Lower leg skin (tissue), 4 donors: ENCODE measurements at regions not wholly inside any gene's neighbourhood (a gene's known extent, or its start where the extent isn't known, plus 50 kb on each side); places are given as distances from the start of the nearest gene placed in this dataset.

Source experiments
- DNase-seq, 2 donors: peaks; one replicate each; pipeline ENCODE4 v3.0.0-alpha.2; 2019; ENCODE audit warnings: low spot score in 2 of 2
- H3K4me3 ChIP-seq: fragments of 200-600 bp; sonication (generic); 2 replicates; pipeline ENCODE4 v1.5.1; 2017; ENCODE audit warnings: mild to moderate bottlenecking, low read depth; ENCODE audit not compliant: poor library complexity, severe bottlenecking
- POLR2A ChIP-seq, 2 donors: fragments of 450-650 bp; IDR thresholded peaks; one replicate each; pipeline ENCODE4 v1.6.1; 2016 to 2017; ENCODE audit warnings: antibody characterized with exemption in 2 of 2, mild to moderate bottlenecking in 1 of 2, moderate library complexity in 1 of 2
- WGBS, 2 donors: methylation state at CpG; one replicate each; pipeline ENCODE4 v1.1.5; 2018; 5-methylcytosine and 5-hydroxymethylcytosine counted together
- intact Hi-C: fragments of 100-400 bp; cut with DNase I; formaldehyde crosslinking; loops from one replicate; pipeline ENCODE4 v1.15.0; 2023; ENCODE audit warnings: low total_unique reads
- TF ChIP-seq, protein P1 (sequence below), 3 donors: fragments of 450-650 bp; IDR thresholded peaks; one replicate each; pipeline ENCODE4 v1.5.1; 2016; ENCODE audit warnings: antibody characterized with exemption in 3 of 3, mild to moderate bottlenecking in 3 of 3, moderate library complexity in 2 of 3

DNA sequence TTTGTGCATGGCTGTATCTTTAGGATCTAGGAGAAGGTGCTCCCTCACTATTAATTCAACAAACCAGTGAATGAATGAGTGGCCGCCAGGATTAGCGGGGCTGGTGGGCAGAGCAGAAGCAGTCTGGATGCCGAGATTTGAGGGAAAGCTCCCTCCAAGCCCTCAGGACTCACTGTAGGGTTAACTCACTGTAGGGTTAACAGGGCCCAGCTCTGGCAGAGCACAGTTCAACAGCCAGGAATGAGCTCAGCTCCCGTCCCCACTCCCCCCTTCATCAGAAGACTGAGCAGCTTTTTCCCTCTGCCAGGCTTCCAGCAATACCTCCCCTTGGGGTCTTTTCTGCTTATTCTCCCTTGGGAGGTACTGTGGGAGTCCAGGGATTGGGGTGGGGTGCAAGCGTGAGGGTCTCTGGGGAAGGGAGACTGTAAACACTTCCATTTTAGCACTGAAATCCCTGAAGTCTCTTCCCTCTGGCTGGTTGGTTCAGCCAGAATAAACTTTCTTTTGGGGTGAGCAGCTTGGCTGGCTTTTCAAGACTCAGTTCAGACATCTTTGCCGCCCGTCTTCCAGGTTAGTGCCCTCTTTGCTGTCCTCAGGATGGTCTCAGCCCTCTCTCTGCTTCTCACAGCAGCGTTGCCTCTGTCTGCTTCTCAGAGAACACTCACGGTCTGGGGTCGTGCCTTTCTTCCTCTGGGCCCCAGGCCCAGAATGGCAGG is 53.7 kb upstream of the WSB1 start:
- H3K4me3 ChIP-seq, result no peak overlapping the region
- no peak for DNase-seq
- 73 to 81% methylated on average over 10 of the region's 10 CpGs for WGBS, 2 donors
- no peak for TF ChIP-seq POLR2A (IDR thresholded peaks at IDR 0.05)
- TF ChIP-seq, protein P1, sequence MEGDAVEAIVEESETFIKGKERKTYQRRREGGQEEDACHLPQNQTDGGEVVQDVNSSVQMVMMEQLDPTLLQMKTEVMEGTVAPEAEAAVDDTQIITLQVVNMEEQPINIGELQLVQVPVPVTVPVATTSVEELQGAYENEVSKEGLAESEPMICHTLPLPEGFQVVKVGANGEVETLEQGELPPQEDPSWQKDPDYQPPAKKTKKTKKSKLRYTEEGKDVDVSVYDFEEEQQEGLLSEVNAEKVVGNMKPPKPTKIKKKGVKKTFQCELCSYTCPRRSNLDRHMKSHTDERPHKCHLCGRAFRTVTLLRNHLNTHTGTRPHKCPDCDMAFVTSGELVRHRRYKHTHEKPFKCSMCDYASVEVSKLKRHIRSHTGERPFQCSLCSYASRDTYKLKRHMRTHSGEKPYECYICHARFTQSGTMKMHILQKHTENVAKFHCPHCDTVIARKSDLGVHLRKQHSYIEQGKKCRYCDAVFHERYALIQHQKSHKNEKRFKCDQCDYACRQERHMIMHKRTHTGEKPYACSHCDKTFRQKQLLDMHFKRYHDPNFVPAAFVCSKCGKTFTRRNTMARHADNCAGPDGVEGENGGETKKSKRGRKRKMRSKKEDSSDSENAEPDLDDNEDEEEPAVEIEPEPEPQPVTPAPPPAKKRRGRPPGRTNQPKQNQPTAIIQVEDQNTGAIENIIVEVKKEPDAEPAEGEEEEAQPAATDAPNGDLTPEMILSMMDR (IDR thresholded peaks at IDR 0.05), result no peak
- intact Hi-C loops, result loop anchor here (10.0 kb wide), 1 partner anchor 55 kb away; the partner anchor contains the start of gene WSB1

- WGBS, 2 donors, result 69 to 83% methylated on average over 5 of the region's 5 CpGs
- intact Hi-C loops, result loop anchor here (10.0 kb wide), 1 partner anchor 54 kb away; the partner anchor contains the start of gene WSB1
- DNase-seq, result no peak
- H3K4me3 ChIP-seq, result no peak overlapping the region
- no peak for TF ChIP-seq POLR2A (IDR thresholded peaks at IDR 0.05)
- TF ChIP-seq, protein P1 (IDR thresholded peaks at IDR 0.05), result no peak
Measured at GRCh38 chr17:27240802-27241155, 53.1 kb upstream of the WSB1 start.

DNA sequence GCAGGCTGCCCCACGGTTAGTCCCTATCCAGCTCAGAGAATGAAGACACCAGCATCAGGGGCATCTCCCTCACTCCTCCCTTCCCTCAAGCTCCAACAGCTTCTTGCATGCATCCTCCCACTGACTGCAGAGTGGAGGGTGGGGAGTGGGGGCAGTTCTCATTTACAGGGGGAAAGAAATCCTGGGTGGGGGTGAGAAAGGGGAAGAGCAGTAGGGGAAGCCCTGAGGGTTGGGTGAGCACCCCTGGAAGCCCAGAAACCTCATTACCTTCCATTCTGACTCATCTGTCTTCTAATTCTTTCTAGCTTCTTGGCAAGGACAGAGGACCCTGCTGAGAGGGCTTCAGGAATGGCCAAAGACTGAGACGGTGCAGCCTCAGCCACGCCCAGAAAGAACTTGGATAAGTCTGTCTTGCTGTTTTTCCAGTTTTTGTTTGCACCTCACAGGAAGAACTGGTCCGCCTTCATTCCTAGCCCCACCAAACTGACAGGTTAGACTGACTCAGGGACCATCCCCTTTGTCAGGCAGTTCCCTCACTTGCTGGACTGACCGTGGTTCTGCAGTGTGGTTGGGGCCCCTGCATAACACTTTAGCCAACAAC is 52.5 kb upstream of the WSB1 start:
- WGBS, 2 donors, result 26 to 42% methylated on average over 5 of the region's 5 CpGs
- no peak for DNase-seq
- intact Hi-C loops, result loop anchor here (10.0 kb wide), 1 partner anchor 53 kb away; the partner anchor contains the start of gene WSB1
- no peak for TF ChIP-seq POLR2A (IDR thresholded peaks at IDR 0.05)
- TF ChIP-seq, protein P1 (IDR thresholded peaks at IDR 0.05), result no peak
- no peak overlapping the region for H3K4me3 ChIP-seq

DNA sequence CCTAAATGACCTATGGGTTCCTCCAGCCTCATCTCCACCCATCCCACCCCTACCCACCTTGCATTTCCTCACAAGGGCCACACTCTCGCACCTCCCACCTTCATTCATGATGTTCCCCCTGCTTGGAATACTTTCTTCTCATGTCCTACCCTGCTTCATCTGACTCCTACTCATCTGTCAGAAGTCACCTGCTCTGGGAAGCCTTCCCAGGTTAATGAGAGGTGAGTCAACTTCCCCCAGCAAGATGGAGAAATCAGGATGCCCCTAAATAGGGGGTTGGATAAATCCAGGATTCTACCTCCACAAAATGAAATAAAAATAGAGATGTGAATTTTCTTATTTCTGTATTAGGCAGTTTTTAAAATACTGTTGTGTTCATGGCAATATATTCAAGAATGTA is 51.0 kb upstream of the WSB1 start:
- intact Hi-C loops, result loop anchor here (10.0 kb wide), 1 partner anchor 52 kb away; the partner anchor contains the start of gene WSB1
- no peak overlapping the region for H3K4me3 ChIP-seq
- no peak for TF ChIP-seq POLR2A (IDR thresholded peaks at IDR 0.05)
- TF ChIP-seq, protein P1 (IDR thresholded peaks at IDR 0.05), result no peak
- no peak for DNase-seq
- 77 to 80% methylated on average over 1 of the region's 1 CpG for WGBS, 2 donors

DNA sequence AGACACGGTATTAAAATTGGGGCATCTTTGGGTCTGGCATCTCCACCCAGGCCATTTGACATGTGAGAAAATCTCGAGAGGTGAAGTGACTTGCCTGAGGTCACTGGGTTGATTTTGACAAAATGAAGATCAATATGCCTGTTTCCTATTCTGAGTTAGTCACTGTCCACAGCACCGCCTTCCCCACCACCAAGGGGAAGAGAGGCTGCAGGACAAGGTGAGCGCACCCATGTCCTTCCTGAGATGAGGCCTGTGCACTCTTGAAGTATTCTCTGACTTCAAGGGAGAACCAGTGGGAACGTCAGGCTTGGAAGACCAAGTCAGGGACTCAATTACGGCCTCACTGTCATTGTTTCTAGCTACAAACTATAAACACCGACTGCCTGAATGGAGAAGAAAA is 49.9 kb upstream of the WSB1 start:
- no peak for DNase-seq
- 85 to 90% methylated on average over 7 of the region's 7 CpGs for WGBS, 2 donors
- H3K4me3 ChIP-seq, result no peak overlapping the region
- TF ChIP-seq POLR2A (IDR thresholded peaks at IDR 0.05), result no peak
- TF ChIP-seq, protein P1 (IDR thresholded peaks at IDR 0.05), result no peak
- intact Hi-C loops, result loop anchor here (10.0 kb wide), 1 partner anchor 51 kb away; the partner anchor contains the start of gene WSB1
